Lower leg skin (tissue), 3 donors: ENCODE measurements at regions not wholly inside any gene's neighbourhood (a gene's known extent, or its start where the extent isn't known, plus 50 kb on each side); places are given as distances from the start of the nearest gene placed in this dataset.

ENCODE experiments used
- POLR2A ChIP-seq, 2 donors: fragments of 450-650 bp; IDR thresholded peaks; one replicate each; pipeline ENCODE4 v1.6.1; 2016 to 2017; ENCODE audit warnings: antibody characterized with exemption in 2 of 2, mild to moderate bottlenecking in 1 of 2, moderate library complexity in 1 of 2
- TF ChIP-seq, protein P1 (sequence below), 3 donors: fragments of 450-650 bp; IDR thresholded peaks; one replicate each; pipeline ENCODE4 v1.5.1; 2016; ENCODE audit warnings: antibody characterized with exemption in 3 of 3, mild to moderate bottlenecking in 3 of 3, moderate library complexity in 2 of 3

- TF ChIP-seq, protein P1, sequence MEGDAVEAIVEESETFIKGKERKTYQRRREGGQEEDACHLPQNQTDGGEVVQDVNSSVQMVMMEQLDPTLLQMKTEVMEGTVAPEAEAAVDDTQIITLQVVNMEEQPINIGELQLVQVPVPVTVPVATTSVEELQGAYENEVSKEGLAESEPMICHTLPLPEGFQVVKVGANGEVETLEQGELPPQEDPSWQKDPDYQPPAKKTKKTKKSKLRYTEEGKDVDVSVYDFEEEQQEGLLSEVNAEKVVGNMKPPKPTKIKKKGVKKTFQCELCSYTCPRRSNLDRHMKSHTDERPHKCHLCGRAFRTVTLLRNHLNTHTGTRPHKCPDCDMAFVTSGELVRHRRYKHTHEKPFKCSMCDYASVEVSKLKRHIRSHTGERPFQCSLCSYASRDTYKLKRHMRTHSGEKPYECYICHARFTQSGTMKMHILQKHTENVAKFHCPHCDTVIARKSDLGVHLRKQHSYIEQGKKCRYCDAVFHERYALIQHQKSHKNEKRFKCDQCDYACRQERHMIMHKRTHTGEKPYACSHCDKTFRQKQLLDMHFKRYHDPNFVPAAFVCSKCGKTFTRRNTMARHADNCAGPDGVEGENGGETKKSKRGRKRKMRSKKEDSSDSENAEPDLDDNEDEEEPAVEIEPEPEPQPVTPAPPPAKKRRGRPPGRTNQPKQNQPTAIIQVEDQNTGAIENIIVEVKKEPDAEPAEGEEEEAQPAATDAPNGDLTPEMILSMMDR (IDR thresholded peaks at IDR 0.05): no peak
- no peak for TF ChIP-seq POLR2A (IDR thresholded peaks at IDR 0.05)
These were observed 207.5 kb upstream of the PWP1 start for GRCh38 chr12:107477947-107478610.
